ENCODE measurements at regions not wholly inside any gene's neighbourhood (a gene's known extent, or its start where the extent isn't known, plus 50 kb on each side); places are given as distances from the start of the nearest gene placed in this dataset.

DNA sequence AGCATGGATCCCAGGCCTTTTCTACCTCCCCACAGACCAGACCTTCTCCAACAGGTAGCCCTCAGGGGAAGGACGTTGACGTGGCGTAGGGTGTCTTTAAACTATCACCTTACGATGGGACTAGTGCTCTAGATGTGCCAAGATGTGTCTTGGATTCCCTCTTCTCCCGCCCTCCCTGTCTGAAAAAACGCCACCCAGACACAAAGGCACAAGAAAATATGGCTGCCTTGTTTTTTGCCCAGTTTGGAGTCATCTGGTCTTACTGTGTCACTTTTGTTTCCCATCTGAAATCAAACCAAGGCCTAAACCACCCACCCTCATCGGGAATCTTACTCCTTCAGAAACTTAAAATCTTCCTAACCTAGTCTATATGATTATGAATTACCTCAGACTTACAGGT lies 235.4 kb downstream of the OR13H1 start:
- TF ChIP-seq KLF17 (tag by site-specific recombination; IDR thresholded peaks at IDR 0.05): no peak
- no peak for TF ChIP-seq BCL11B (tag by site-specific recombination; IDR thresholded peaks at IDR 0.05; ENCODE audit: low read depth)
- TF ChIP-seq, protein P1, sequence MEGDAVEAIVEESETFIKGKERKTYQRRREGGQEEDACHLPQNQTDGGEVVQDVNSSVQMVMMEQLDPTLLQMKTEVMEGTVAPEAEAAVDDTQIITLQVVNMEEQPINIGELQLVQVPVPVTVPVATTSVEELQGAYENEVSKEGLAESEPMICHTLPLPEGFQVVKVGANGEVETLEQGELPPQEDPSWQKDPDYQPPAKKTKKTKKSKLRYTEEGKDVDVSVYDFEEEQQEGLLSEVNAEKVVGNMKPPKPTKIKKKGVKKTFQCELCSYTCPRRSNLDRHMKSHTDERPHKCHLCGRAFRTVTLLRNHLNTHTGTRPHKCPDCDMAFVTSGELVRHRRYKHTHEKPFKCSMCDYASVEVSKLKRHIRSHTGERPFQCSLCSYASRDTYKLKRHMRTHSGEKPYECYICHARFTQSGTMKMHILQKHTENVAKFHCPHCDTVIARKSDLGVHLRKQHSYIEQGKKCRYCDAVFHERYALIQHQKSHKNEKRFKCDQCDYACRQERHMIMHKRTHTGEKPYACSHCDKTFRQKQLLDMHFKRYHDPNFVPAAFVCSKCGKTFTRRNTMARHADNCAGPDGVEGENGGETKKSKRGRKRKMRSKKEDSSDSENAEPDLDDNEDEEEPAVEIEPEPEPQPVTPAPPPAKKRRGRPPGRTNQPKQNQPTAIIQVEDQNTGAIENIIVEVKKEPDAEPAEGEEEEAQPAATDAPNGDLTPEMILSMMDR (tag by site-specific recombination; IDR thresholded peaks at IDR 0.05): no peak
- no peak for TF ChIP-seq ZNF777 (tag by site-specific recombination; IDR thresholded peaks at IDR 0.05; ENCODE audit: borderline replicate concordance)
- no peak for TF ChIP-seq KLF16 (tag by site-specific recombination; IDR thresholded peaks at IDR 0.05)
- no peak for TF ChIP-seq ZNF530 (tag by site-specific recombination; IDR thresholded peaks at IDR 0.05; ENCODE audit: low read depth)
- no peak for TF ChIP-seq SP7 (tag by site-specific recombination; IDR thresholded peaks at IDR 0.05)
- TF ChIP-seq ZBTB20 (tag by site-specific recombination; IDR thresholded peaks at IDR 0.05): no peak
- no peak for TF ChIP-seq ZNF24 (tag by site-specific recombination; IDR thresholded peaks at IDR 0.05)
- TF ChIP-seq YY1 (tag by site-specific recombination; IDR thresholded peaks at IDR 0.05): no peak
- TF ChIP-seq BCL11A (tag by site-specific recombination; IDR thresholded peaks at IDR 0.05; ENCODE audit: low read depth): no peak
- TF ChIP-seq ZNF138 (tag by site-specific recombination; IDR thresholded peaks at IDR 0.05; ENCODE audit: borderline replicate concordance): no peak

All from HEK293 (cell line).